ENCODE measurements at regions not wholly inside any gene's neighbourhood (a gene's known extent, or its start where the extent isn't known, plus 50 kb on each side); places are given as distances from the start of the nearest gene placed in this dataset.

DNA sequence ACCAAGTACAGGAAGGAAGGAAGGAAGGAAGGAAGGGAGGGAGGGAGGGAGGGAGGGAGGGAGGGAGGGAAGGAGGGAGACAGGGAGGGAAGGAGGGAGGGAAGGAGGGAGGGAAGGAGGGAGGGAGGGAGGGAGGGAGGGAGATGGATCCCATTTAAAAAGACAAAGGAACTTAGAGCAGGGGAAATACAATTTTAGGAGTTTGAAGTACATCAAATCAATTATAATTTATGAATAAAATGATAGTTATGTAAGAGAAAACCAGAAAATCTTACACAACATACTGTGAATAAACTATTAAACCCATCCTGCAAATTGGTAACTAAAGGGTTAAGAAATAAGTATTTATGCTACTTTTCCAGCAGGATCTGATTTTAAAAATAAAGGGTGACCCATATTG is 475.9 kb downstream of the HDGFL1 start:
- Histone ChIP-seq H3K36me3 (no peaks in the 10 kb centered on the region), H3K27ac (no peak overlapping the region), H3K4me3 (no peak overlapping the region), H3K27me3 (no peaks in the 10 kb centered on the region), H3K4me1 (no peaks in the 10 kb centered on the region), H3K9me3 (no peaks in the 10 kb centered on the region)
- intact Hi-C loops (cut with DNase I) = no loop called here
- no peak for DNase-seq
- TF ChIP-seq POLR2A (IDR thresholded peaks at IDR 0.05) (no peak), EP300 (IDR thresholded peaks at IDR 0.05) (no peak), POLR2AphosphoS5 (IDR thresholded peaks at IDR 0.05) (no peak)
- TF ChIP-seq, protein P1, sequence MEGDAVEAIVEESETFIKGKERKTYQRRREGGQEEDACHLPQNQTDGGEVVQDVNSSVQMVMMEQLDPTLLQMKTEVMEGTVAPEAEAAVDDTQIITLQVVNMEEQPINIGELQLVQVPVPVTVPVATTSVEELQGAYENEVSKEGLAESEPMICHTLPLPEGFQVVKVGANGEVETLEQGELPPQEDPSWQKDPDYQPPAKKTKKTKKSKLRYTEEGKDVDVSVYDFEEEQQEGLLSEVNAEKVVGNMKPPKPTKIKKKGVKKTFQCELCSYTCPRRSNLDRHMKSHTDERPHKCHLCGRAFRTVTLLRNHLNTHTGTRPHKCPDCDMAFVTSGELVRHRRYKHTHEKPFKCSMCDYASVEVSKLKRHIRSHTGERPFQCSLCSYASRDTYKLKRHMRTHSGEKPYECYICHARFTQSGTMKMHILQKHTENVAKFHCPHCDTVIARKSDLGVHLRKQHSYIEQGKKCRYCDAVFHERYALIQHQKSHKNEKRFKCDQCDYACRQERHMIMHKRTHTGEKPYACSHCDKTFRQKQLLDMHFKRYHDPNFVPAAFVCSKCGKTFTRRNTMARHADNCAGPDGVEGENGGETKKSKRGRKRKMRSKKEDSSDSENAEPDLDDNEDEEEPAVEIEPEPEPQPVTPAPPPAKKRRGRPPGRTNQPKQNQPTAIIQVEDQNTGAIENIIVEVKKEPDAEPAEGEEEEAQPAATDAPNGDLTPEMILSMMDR (IDR thresholded peaks at IDR 0.05) = no peak

- H3K27me3 ChIP-seq = no peaks in the 10 kb centered on the region
- H3K4me3 ChIP-seq = no peak overlapping the region
- no peaks in the 10 kb centered on the region for H3K36me3 ChIP-seq
- TF ChIP-seq POLR2AphosphoS5 (IDR thresholded peaks at IDR 0.05) (no peak), EP300 (IDR thresholded peaks at IDR 0.05) (no peak), POLR2A (IDR thresholded peaks at IDR 0.05) (no peak)
- TF ChIP-seq, protein P1 (IDR thresholded peaks at IDR 0.05) = no peak
- H3K9me3 ChIP-seq = peaks cover 0 to 5% (median 3%) of the 10 kb centered on the region in 4 donors
- WGBS, 2 donors = 85 to 90% methylated on average over 4 of the region's 4 CpGs
- no peak for DNase-seq
- H3K27ac ChIP-seq = no peak overlapping the region
- no peaks in the 10 kb centered on the region for H3K4me1 ChIP-seq
- intact Hi-C loops (cut with DNase I) = no loop called here
Measured at GRCh38 chr6:23055523-23055922, 486.2 kb downstream of the HDGFL1 start.

DNA sequence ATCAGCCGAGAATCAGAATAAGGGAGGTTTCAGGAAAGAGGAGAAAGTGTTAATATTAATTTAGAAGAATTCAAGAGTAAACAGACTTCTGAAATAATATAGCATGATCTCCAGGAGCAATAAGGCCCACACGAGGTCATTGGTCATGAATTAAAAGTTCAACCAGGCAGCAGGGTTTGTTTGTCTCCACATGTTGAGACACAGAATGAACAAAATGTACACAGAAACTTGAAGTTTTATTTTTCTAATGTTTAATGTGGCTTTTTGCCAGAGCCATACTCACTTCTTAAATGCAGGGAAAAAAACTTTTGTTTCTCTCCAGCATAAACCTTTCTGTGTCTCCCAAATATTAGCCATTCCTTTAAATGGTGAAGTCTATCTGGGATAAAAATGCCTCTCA is 504.5 kb downstream of the HDGFL1 start:
- DNase-seq = no peak
- no peaks in the 10 kb centered on the region for H3K36me3 ChIP-seq
- H3K4me3 ChIP-seq = no peak overlapping the region
- TF ChIP-seq, protein P1 (IDR thresholded peaks at IDR 0.05) = no peak
- no peak for TF ChIP-seq EP300 (IDR thresholded peaks at IDR 0.05)
- no peak for TF ChIP-seq POLR2A (IDR thresholded peaks at IDR 0.05)
- no peak for TF ChIP-seq POLR2AphosphoS5 (IDR thresholded peaks at IDR 0.05)
- no peaks in the 10 kb centered on the region for H3K9me3 ChIP-seq
- 41 to 70% methylated on average over 2 of the region's 2 CpGs for WGBS, 2 donors
- intact Hi-C loops (cut with DNase I) = no loop called here
- no peaks in the 10 kb centered on the region for H3K27me3 ChIP-seq
- H3K27ac ChIP-seq = no peak overlapping the region
- no peaks in the 10 kb centered on the region for H3K4me1 ChIP-seq

- TF ChIP-seq EP300 (IDR thresholded peaks at IDR 0.05) (no peak), POLR2A (IDR thresholded peaks at IDR 0.05) (no peak), POLR2AphosphoS5 (IDR thresholded peaks at IDR 0.05) (no peak)
- TF ChIP-seq, protein P1 (IDR thresholded peaks at IDR 0.05) = no peak
- H3K4me3 ChIP-seq = no peak overlapping the region
- H3K4me1 ChIP-seq = no peaks in the 10 kb centered on the region
- no peak overlapping the region for H3K27ac ChIP-seq
- no peaks in the 10 kb centered on the region for H3K36me3 ChIP-seq
- WGBS, 2 donors = 88 to 90% methylated on average over 3 of the region's 3 CpGs
- intact Hi-C loops (cut with DNase I) = no loop called here
- no peak for DNase-seq
- H3K9me3 ChIP-seq = no peaks in the 10 kb centered on the region
- H3K27me3 ChIP-seq = no peaks in the 10 kb centered on the region
Measured at GRCh38 chr6:23077772-23078171, 508.4 kb downstream of the HDGFL1 start.

DNA sequence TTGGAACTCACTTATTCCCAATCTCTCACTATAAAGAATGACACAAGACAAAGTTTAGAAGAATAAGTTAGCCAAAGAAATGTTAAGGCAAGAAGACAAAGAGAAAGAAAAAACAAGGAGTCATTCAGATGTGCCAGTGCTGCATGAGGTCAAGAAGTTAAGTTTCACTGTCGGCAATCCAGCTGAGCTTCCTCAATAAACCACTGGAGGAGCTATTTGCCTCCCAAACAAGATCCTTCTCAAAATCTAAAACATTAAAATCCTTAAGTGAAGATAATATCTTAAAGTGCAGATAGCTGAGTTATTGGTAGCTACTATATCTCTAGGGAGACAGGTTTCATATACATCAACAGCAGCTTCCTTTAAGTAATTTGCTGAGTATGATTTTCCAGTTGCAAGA is 512.3 kb downstream of the HDGFL1 start:
- TF ChIP-seq EP300 (IDR thresholded peaks at IDR 0.05) = no peak
- TF ChIP-seq POLR2A (IDR thresholded peaks at IDR 0.05) = no peak
- TF ChIP-seq, protein P1 (IDR thresholded peaks at IDR 0.05) = no peak
- no peak for TF ChIP-seq POLR2AphosphoS5 (IDR thresholded peaks at IDR 0.05)

More for the DNA sequence above, 512.3 kb downstream of the HDGFL1 start:
- no peak overlapping the region for H3K4me3 ChIP-seq
- H3K36me3 ChIP-seq = no peaks in the 10 kb centered on the region
- WGBS, 2 donors = 59 to 88% methylated on average over 1 of the region's 1 CpG
- DNase-seq = no peak
- intact Hi-C loops (cut with DNase I) = no loop called here
- no peak overlapping the region for H3K27ac ChIP-seq
- H3K9me3 ChIP-seq = no peaks in the 10 kb centered on the region
- H3K4me1 ChIP-seq = no peaks in the 10 kb centered on the region
- no peaks in the 10 kb centered on the region for H3K27me3 ChIP-seq

Data from sigmoid colon (tissue), 6 donors.